ENCODE measurements at regions not wholly inside any gene's neighbourhood (a gene's known extent, or its start where the extent isn't known, plus 50 kb on each side); places are given as distances from the start of the nearest gene placed in this dataset.

GRCh38 chr18:78682716-78683115, 296.9 kb upstream of the SALL3 start:
- TF ChIP-seq CTCF (IDR thresholded peaks at IDR 0.05) (no peak), POLR2A (IDR thresholded peaks at IDR 0.05) (no peak)

Data from heart left ventricle (tissue), 13 donors.